NB4 (cell line): ENCODE measurements at regions not wholly inside any gene's neighbourhood (a gene's known extent, or its start where the extent isn't known, plus 50 kb on each side); places are given as distances from the start of the nearest gene placed in this dataset.

Experiments used
- CTCF ChIP-seq: IDR thresholded peaks from one replicate; pipeline ENCODE4 v1.5.1; 2012; ENCODE audit warnings: low read depth, low read length
- MYC ChIP-seq: IDR thresholded peaks from 2 replicates; pipeline ENCODE4 v1.6.1; 2011; ENCODE audit warnings: low read depth, low read length

- TF ChIP-seq CTCF (no peak), MYC (no peak)
Measured at GRCh38 chr10:9289811-9290210, 1235.3 kb downstream of the GATA3 start.
